ENCODE measurements at regions not wholly inside any gene's neighbourhood (a gene's known extent, or its start where the extent isn't known, plus 50 kb on each side); places are given as distances from the start of the nearest gene placed in this dataset.

DNA sequence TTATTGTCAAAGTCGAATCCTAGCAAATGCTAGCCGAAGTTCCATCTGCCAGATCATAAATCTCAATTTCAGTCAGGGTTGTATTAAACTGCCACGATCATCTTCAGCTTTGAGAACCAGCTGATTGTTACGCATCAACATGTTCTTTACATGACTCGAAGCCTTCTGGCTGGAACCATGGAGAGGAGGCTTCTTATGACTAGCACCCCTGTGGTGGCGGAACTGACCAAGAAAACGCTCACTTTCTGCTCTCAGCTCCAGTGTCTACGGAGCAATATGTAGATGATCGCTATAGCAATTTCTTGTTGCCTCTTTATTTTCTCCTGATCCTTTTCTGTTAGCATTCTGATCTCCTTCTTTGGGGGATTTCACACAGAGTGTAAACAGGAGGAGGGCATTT is 479.4 kb upstream of the SLC35B3 start:
- TF ChIP-seq GATA3 (IDR thresholded peaks at IDR 0.05; ENCODE audit: low read depth, low read length) = no peak
- TF ChIP-seq GATA2 (IDR thresholded peaks at IDR 0.05; ENCODE audit: low read depth, low read length) = no peak

All from SH-SY5Y (cell line).